ENCODE measurements at regions not wholly inside any gene's neighbourhood (a gene's known extent, or its start where the extent isn't known, plus 50 kb on each side); places are given as distances from the start of the nearest gene placed in this dataset.

GRCh38 chr12:127192391-127192790 lies 1074.6 kb upstream of the TMEM132C start:
- no peak for DNase-seq (ENCODE audit: low read depth, low spot score)
- no peaks in the 10 kb centered on the region for H4K20me1 ChIP-seq (ENCODE audit: control insufficient read depth, insufficient read depth)
- in situ Hi-C loops (cut with MboI), result no loop called here
- WGBS (ENCODE audit: insufficient coverage, insufficient replicate concordance, low lambda C conversion rate, missing lambda C conversion rate), result 7% methylated on average over 3 of the region's 3 CpGs
- RAD21 ChIA-PET (ENCODE audit: unreplicated experiment), result no interaction called here
- no peaks in the 10 kb centered on the region for H3K4me1 ChIP-seq (ENCODE audit: control insufficient read depth, insufficient read depth, low read length)
- no peak for FAIRE-seq
- H3K27me3 ChIP-seq (replicated peaks in 1 of 2; ENCODE audit: control insufficient read depth in 2 of 2, insufficient read depth in 2 of 2, low read length in 1 of 2), result no peaks in the 10 kb centered on the region
- no peak overlapping the region for H3K9ac ChIP-seq (ENCODE audit: control insufficient read depth, insufficient read depth, low read length)
- H3K4me2 ChIP-seq (ENCODE audit: control insufficient read depth, insufficient read depth), result no peak overlapping the region
- no peak overlapping the region for H3K4me3 ChIP-seq
- CTCF ChIA-PET, result no interaction called here
- BruUV-seq (replicated peaks), result no TSS peak
- ATAC-seq, result no peak
- SMC1A ChIA-PET (ENCODE audit: uncharacterized antibody, unreplicated experiment), result no interaction called here
- no peak overlapping the region for H3K27ac ChIP-seq (ENCODE audit: control insufficient read depth, insufficient read depth)
- no peaks in the 10 kb centered on the region for H3K36me3 ChIP-seq (ENCODE audit: control insufficient read depth in 2 of 2, insufficient read depth in 2 of 2, low read length in 1 of 2)
- intact Hi-C loops (cut with micrococcal nuclease; ENCODE audit: unreplicated experiment), result no loop called here
- H3K79me2 ChIP-seq (ENCODE audit: control insufficient read depth, insufficient read depth, low read length), result no peaks in the 10 kb centered on the region
- POLR2A ChIA-PET, result no interaction called here
- H2AFZ ChIP-seq (ENCODE audit: control insufficient read depth, low read depth, low read length), result no peak overlapping the region
- no peaks in the 10 kb centered on the region; the same call in 2 of the 3 replicates for H3K9me3 ChIP-seq (replicated peaks; ENCODE audit: control insufficient read depth, insufficient read depth, low read length)
- TF ChIP-seq FOXM1 (IDR thresholded peaks at IDR 0.05; ENCODE audit: low read depth, low read length) (no peak), BACH1 (IDR thresholded peaks at IDR 0.05; ENCODE audit: borderline replicate concordance) (no peak), KDM1A (IDR thresholded peaks at IDR 0.05; ENCODE audit: borderline replicate concordance) (no peak), ZBTB11 (CRISPR knock-in tag; IDR thresholded peaks at IDR 0.05) (no peak), NKRF (conservative IDR thresholded peaks at IDR 0.05) (no peak), NFXL1 (IDR thresholded peaks at IDR 0.05; ENCODE audit: borderline replicate concordance) (no peak), MEF2B (IDR thresholded peaks at IDR 0.05; ENCODE audit: partially characterized antibody, poor library complexity, severe bottlenecking) (no peak), HDAC2 (IDR thresholded peaks at IDR 0.05) (no peak), SMC3 (IDR thresholded peaks at IDR 0.05; ENCODE audit: borderline replicate concordance, low read length) (no peak), MAX (IDR thresholded peaks at IDR 0.05; ENCODE audit: low read depth, low read length) (no peak), BCL11A (IDR thresholded peaks at IDR 0.05; ENCODE audit: low read depth, low read length) (no peak), REST (IDR thresholded peaks at IDR 0.05; ENCODE audit: low read depth, low read length) (no peak), MTA2 (IDR thresholded peaks at IDR 0.05; ENCODE audit: low read depth) (no peak), ATF7 (IDR thresholded peaks at IDR 0.05; ENCODE audit: low read depth) (no peak)
